ENCODE measurements at regions not wholly inside any gene's neighbourhood (a gene's known extent, or its start where the extent isn't known, plus 50 kb on each side); places are given as distances from the start of the nearest gene placed in this dataset.

DNA sequence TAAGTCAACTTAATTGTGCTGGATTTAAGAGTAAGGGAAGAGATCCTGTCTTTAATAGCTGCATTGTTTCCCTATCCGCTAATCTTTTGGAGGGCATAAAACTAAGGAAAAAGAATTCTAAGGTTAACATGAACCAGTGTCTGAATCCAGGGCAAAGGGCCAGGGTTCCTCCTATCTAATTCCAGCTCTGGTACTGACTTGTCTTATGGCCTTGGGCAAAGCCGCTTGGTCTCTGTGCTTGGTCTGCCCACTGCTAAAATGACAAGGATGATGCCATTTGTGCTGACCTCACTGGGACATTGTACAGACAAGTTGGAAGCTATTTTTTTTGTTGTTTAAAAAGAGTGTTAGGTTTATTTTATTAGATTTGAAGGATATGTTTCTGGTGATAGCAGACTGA is 334.7 kb upstream of the PIK3R1 start:
- TF ChIP-seq, protein P1, sequence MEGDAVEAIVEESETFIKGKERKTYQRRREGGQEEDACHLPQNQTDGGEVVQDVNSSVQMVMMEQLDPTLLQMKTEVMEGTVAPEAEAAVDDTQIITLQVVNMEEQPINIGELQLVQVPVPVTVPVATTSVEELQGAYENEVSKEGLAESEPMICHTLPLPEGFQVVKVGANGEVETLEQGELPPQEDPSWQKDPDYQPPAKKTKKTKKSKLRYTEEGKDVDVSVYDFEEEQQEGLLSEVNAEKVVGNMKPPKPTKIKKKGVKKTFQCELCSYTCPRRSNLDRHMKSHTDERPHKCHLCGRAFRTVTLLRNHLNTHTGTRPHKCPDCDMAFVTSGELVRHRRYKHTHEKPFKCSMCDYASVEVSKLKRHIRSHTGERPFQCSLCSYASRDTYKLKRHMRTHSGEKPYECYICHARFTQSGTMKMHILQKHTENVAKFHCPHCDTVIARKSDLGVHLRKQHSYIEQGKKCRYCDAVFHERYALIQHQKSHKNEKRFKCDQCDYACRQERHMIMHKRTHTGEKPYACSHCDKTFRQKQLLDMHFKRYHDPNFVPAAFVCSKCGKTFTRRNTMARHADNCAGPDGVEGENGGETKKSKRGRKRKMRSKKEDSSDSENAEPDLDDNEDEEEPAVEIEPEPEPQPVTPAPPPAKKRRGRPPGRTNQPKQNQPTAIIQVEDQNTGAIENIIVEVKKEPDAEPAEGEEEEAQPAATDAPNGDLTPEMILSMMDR (conservative IDR thresholded peaks at IDR 0.05) = no peak
- TF ChIP-seq EZH2 (IDR thresholded peaks at IDR 0.05; ENCODE audit: low read depth) = no peak
